DMS53 treated with DMSO at 0.1 percent for 48 hours (cell line): ENCODE measurements at regions not wholly inside any gene's neighbourhood (a gene's known extent, or its start where the extent isn't known, plus 50 kb on each side); places are given as distances from the start of the nearest gene placed in this dataset.

Experiments used
- DNase-seq: peaks from one replicate; lab custom pipeline; 2025; ENCODE audit not compliant: unreplicated experiment; lab: John Stamatoyannopoulos, UW

- no peak for DNase-seq
These were observed 461.8 kb downstream of the PDHA2 start for GRCh38 chr4:96301715-96302114.

DNA sequence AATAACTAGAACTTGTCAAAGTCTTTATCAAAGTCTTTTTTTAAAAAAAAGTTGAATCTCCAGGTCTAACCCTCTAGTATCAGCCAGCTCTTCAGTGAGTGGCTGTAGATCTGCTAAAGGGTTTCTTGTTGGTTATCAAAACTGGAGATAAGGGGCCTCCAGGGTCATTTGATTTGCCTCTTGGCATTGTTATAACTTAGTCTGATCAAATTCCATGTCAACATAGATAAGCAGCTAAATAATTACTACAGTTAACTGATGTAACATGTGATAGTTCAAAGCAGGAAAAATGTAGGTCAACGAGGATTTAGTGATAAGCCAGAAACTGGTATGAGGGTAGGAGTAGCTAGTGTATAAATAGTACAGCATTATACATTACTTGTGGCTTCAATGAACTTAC is 465.1 kb downstream of the PDHA2 start:
- DNase-seq: no peak

- no peak for DNase-seq
These were observed 472.3 kb downstream of the PDHA2 start for GRCh38 chr4:96312046-96312685.

- no peak for DNase-seq
These were observed 475.9 kb downstream of the PDHA2 start for GRCh38 chr4:96315815-96316214.

DNA sequence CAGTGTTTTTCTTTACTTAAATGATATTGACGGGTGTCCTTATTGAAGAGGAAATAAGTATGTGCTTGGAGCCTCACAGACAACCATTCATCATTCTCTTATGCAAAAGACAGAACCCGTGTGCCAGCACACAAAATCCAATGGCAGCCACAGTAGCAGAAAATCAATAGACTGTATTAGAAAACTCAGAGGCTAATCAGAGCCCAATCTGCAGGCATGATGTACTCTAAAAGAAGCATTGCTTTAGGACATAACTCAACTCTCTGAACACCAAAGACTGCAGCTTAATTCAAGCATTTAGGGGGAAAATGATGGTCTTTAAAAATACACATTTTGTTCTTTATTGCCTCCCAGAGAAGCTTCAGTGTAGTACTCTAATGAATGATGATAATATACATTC is 476.9 kb downstream of the PDHA2 start:
- no peak for DNase-seq

- DNase-seq: no peak
These were observed 478.0 kb downstream of the PDHA2 start for GRCh38 chr4:96317891-96318290.

- DNase-seq: no peak
These were observed 487.0 kb downstream of the PDHA2 start for GRCh38 chr4:96326846-96327245.

DNA sequence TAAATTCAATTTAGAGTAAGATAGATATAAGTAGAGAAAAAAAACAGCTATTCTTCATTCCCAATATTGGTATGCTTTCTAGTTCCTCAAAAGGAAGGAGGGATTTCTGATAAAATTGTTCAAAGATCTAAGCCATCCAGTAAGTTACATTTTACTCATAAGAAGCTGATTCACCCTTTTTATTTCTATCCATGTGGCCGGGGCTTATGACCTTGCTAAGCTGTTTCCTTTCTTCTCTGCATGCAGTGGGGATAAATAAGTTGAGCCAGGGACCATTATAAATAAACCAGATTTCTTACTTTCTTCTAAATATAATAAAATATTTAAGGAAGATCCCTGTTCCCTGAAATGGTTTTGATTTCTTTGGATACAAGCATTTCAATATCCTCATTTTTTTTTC is 502.3 kb downstream of the PDHA2 start:
- DNase-seq: no peak

GRCh38 chr4:96342790-96343455 is 503.0 kb downstream of the PDHA2 start:
- DNase-seq: no peak

GRCh38 chr4:96343836-96344235 is 503.9 kb downstream of the PDHA2 start:
- no peak for DNase-seq

- DNase-seq: no peak
These were observed 507.7 kb downstream of the PDHA2 start for GRCh38 chr4:96347582-96347981.

DNA sequence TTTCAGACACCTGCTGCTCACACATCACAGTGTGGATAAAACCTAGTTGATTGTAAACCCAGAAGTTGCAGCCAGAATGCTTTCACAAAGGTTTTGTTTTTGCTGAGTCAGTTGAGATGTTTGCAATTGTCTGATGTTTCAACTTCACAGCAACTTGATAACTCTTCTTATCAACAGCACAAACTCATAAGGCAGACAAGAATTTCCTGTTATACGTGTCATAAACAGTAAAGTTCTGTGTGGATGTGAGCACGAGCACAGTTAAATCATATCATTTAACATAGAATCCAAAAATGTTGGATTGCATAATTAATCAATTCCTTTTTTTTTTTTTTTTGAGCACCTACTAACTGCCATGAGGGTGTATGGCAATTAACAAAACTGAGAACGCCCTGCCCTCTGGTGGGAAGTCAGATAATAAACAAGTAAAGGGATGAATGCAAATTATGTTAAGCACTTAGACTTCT is 512.2 kb downstream of the PDHA2 start:
- peak; percentile 29 for DNase-seq

DNA sequence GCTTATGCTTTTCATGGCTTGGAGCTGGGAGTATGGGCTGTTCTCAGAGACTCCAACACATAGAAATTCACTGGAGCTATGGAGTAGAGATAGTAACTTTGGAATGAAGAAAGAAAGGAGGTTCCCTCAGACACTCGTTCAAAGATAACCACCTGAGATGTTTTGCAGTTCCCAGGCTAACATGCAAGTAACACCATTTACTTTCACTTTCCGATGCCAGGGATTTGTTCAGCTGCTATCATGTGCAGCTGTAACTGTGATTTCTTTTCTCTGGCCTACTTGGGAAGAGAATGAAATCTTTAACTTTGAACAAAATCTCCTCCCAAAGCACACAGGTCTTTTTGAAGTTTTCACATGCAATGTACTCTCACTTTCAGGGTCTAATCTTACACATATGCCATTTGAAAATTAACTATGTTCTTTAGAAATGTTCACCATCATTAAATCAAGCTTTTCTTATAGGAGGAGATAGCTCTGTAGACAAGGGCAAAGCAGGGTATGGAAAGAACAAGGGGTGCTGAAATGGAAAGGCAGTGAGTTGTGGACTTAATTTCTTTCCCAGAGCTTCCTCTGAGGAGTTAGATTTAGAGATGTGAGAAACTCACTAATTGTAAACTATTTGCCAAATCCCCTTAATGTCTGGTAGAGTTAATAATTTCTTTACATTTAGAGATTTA is 514.3 kb downstream of the PDHA2 start:
- DNase-seq: peak; percentile 14

GRCh38 chr4:96355414-96355813 is 515.5 kb downstream of the PDHA2 start:
- DNase-seq: no peak

DNA sequence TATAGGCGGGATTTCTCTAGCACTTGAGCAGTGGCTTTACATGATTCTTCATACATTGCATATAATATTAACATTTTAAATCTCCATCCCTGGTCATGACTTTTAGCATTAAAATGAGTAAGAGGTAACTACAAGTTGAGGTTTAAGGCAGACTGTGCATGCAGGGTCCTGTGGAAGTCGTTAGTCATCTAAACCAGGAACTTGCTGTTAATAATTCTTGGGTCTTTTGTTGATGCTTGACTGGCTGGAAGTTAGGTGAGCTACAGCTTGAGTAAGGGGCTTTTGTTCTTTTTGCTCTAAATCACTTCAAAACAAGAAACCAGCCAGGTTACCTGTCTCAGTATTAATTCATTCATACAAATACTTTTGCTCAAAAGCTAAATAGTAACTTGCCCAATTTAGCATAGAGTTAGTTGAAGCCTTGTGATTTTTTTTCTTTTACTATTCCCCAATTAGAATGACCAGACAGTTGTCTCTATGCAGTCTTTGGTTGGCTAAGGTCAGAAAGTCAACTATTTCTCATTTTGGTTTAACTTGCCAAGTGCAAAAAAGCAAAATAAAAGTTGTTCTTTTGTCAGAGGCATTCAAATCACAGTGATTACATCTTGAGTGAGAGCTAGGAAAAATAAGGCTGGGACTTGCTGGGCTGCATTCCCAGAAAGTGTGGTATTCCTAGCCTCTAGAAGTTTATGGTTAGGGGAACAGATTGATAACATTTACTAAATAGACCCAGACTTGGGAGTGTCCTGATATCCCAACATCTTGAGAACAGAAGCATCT is 516.9 kb downstream of the PDHA2 start:
- DNase-seq: no peak

DNA sequence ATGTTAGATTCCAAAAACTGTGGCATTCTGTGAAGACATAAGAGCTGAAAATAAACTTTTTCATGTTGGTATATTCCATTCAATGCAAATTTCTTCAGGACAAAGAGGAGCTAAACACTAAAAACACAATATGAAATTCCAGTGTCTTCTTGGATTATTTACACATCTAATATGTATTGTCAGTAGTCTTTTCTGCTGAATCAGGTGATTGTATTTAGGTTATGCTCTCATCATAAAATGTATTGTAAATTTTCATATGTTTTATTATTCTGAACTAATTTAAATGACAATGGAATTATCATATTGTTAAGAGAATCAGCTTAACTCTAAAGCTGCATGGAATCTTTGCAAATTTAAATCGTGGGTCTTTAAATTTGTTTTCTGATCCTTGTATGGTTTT is 526.7 kb downstream of the PDHA2 start:
- DNase-seq: no peak

- DNase-seq: no peak
These were observed 535.5 kb downstream of the PDHA2 start for GRCh38 chr4:96375367-96375766.

DNA sequence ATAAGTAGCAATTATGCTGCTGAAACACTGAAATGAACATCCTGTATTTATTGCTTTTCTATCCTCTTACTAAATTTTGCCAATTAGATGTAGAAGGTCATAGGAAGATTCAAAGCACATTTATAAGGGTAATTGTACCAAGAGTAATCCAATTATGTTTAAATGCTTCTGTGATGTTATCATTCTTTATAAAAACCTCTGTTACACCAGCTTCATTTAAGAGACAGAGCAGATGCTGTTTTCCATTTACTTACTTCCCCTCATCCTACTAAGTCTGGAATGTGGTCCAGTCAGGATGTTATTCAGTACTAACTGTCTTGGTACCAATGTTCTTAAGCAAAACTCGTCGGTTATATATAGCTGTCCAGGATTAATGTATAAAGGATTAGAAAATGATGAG is 539.6 kb downstream of the PDHA2 start:
- DNase-seq: no peak

DNA sequence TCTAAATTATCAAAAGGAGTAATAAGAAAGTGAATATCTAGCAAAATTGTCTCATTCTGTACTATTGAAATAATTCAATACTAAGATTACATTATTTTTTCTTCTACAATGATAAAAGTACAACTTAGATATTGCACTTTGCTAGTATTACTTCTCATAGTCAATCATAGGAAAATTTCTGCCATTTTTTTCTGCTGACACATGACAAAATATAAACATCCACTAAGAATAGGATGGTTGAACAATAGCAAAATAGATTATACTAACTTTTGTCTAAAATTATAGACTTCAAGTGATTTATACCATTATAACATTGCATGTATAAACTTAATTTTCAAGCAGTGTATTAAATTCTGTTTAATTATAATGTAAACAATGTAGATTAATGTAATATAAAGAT is 540.2 kb downstream of the PDHA2 start:
- no peak for DNase-seq

GRCh38 chr4:96383349-96383748 is 543.5 kb downstream of the PDHA2 start:
- DNase-seq: no peak

DNA sequence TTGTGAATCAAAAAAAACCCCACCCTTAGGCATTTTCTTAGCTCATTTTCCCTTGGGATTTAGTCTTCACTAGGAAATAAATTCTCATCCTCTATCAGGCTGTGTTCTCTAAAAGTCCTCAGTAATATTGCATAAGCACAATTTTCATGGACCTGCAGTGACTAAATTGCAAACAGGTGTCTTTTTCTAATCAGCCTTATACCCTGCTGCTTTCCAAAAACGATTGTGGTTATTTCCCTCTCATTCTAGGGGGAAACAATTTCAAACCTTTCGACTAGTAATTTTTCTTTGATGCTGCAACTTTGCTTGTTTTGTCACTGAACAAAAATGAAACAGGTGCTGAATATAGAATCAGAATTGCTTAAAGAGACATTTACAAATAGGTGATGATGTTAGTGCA is 549.9 kb downstream of the PDHA2 start:
- DNase-seq: no peak

- DNase-seq: no peak
These were observed 550.5 kb downstream of the PDHA2 start for GRCh38 chr4:96390404-96390803.
